Skeletal muscle tissue (tissue), 3 donors: ENCODE measurements at regions not wholly inside any gene's neighbourhood (a gene's known extent, or its start where the extent isn't known, plus 50 kb on each side); places are given as distances from the start of the nearest gene placed in this dataset.

Experiments
- H3K27ac ChIP-seq: one replicate; pipeline ENCODE4 v1.7.0; 2013; ENCODE audit warnings: mild to moderate bottlenecking, low read depth, low read length, inconsistent platforms
- H3K27me3 ChIP-seq, 3 donors: one replicate each; pipeline ENCODE4 v1.7.0; 2013; ENCODE audit warnings: low read length in 3 of 3; ENCODE audit not compliant: control insufficient read depth in 3 of 3, insufficient read depth in 3 of 3
- H3K36me3 ChIP-seq, 3 donors: one replicate each; pipeline ENCODE4 v1.7.0; 2013; ENCODE audit warnings: low read length in 3 of 3; ENCODE audit not compliant: control insufficient read depth in 3 of 3, insufficient read depth in 3 of 3
- H3K4me1 ChIP-seq, 3 donors: one replicate each; pipeline ENCODE4 v1.7.0; 2013; ENCODE audit warnings: low read length in 3 of 3, mild to moderate bottlenecking in 3 of 3; ENCODE audit not compliant: control insufficient read depth in 3 of 3, insufficient read depth in 3 of 3
- H3K4me3 ChIP-seq, 3 donors: one replicate each; pipeline ENCODE4 v1.7.0; 2013; ENCODE audit warnings: low read length in 3 of 3
- H3K9ac ChIP-seq, 3 donors: one replicate each; pipeline ENCODE4 v1.7.0; 2013; ENCODE audit warnings: low read length in 3 of 3, mild to moderate bottlenecking in 3 of 3, moderate library complexity in 2 of 3, low read depth in 1 of 3
- H3K9me3 ChIP-seq, 3 donors: one replicate each; pipeline ENCODE4 v1.7.0; 2013; ENCODE audit warnings: low read length in 3 of 3; ENCODE audit not compliant: control insufficient read depth in 3 of 3
- donor health status: Osteomylitis.

DNA sequence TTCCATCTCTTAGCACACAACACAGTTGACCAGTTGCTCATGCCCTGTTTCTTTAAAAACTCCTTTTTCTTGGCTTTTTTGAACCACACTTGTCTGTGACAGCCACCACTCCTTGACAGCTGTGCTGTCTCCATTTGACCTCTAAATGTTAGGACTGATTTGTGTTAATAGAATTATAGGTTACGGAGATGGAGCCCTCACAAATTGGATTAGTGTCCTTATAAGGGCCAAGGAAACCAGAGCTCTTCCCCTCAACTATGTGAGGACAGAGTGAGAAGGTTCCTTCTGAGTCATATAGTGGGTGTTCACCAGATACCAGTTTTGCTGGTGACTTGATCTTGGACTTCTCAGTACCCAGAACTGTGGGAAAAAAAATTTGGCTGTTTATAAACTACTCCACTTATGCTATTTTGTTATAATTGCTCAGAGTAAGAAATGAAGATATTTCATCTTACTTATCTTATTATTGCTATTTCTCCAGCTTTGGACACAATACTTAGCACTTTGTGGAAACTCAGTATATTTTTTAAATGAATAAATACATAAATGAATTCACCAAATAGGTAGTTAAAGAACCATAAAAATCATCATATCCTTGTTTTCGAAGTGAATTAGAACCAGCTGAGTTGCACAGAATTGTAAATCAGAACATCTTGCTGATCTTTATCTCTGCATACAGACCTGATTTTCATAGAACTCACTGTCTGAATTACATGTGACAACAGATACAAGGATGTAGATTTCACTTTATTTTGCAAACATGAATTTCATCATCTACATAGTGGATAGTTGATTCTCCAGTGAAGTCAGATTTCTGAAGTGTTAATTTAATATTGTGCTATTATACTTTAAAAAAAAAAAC lies 598.5 kb upstream of the IRAK1BP1 start:
- Histone ChIP-seq H3K4me1 (no peaks in the 10 kb centered on the region), H3K9me3 (no peaks in the 10 kb centered on the region), H3K36me3 (no peaks in the 10 kb centered on the region), H3K9ac (no peak overlapping the region), H3K4me3 (no peak overlapping the region), H3K27me3 (no peaks in the 10 kb centered on the region), H3K27ac (no peak overlapping the region)

DNA sequence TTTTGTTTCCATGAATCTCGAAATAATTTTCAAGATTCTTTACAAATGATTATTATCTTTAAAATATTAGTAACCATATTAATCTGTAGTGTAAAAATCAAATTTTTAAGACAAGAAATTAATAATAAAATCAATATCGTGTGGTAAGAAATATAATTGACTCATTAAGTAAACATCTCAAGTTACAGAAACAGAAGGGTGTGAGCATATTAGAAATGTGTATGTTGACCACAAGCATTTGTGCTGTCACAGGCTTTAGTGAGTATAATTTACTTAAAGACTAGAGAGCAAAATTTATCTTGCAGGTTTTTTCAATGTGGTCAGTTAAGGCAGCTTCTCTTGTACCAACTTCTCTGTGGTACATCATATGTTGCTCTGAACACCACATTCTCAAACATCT lies 566.5 kb upstream of the IRAK1BP1 start:
- Histone ChIP-seq H3K36me3 (no peaks in the 10 kb centered on the region), H3K4me1 (no peaks in the 10 kb centered on the region), H3K9ac (no peak overlapping the region), H3K4me3 (no peak overlapping the region), H3K27ac (no peak overlapping the region), H3K27me3 (no peaks in the 10 kb centered on the region), H3K9me3 (no peaks in the 10 kb centered on the region)

DNA sequence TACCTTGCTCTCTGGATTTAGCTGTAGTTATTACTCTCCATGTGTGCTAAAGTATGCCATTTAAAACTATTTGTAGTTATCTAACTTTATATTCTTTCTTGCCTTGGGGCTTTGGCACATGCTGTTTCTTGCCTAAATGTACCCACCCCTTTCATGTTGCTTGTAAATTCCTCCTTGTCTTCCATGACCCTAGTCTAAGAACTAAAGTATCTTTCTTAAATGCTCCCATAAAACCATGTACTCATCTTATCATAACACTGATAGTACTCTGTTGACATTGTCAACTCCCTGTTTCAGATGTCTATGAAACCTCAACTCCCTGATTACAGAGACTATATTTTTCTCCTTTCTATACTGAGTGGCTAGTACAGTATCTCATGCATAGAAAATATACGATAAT lies 564.9 kb upstream of the IRAK1BP1 start:
- Histone ChIP-seq H3K4me3 (no peak overlapping the region), H3K27me3 (no peaks in the 10 kb centered on the region)

DNA sequence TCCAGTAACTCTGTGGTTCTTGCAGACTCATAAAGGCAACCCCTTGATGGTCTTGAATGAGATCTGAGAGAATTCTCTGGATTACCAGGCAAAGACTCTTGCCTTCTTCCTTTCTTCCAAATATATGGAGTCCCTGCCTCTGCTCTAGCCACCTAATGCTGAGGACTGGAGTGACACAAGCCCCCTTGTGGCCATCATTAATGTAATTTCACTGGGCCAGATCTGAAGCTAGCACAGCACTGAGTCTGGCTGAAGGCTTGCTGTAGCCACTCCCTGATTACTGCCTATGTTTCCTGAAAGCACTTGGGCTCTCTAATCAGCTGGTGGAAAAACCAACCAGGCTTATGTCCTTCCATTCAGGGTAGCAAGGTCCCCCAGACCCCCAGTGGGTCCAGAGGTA lies 559.3 kb upstream of the IRAK1BP1 start:
- no peaks in the 10 kb centered on the region for H3K9me3 ChIP-seq
- no peak overlapping the region for H3K9ac ChIP-seq
- no peak overlapping the region for H3K4me3 ChIP-seq
- H3K27ac ChIP-seq, result no peak overlapping the region
- no peaks in the 10 kb centered on the region for H3K36me3 ChIP-seq
- H3K4me1 ChIP-seq, result no peaks in the 10 kb centered on the region
- no peaks in the 10 kb centered on the region for H3K27me3 ChIP-seq

More for the DNA sequence above, 564.9 kb upstream of the IRAK1BP1 start:
- H3K4me1 ChIP-seq, result no peaks in the 10 kb centered on the region
- H3K36me3 ChIP-seq, result no peaks in the 10 kb centered on the region
- H3K27ac ChIP-seq, result no peak overlapping the region
- no peak overlapping the region for H3K9ac ChIP-seq
- H3K9me3 ChIP-seq, result no peaks in the 10 kb centered on the region

DNA sequence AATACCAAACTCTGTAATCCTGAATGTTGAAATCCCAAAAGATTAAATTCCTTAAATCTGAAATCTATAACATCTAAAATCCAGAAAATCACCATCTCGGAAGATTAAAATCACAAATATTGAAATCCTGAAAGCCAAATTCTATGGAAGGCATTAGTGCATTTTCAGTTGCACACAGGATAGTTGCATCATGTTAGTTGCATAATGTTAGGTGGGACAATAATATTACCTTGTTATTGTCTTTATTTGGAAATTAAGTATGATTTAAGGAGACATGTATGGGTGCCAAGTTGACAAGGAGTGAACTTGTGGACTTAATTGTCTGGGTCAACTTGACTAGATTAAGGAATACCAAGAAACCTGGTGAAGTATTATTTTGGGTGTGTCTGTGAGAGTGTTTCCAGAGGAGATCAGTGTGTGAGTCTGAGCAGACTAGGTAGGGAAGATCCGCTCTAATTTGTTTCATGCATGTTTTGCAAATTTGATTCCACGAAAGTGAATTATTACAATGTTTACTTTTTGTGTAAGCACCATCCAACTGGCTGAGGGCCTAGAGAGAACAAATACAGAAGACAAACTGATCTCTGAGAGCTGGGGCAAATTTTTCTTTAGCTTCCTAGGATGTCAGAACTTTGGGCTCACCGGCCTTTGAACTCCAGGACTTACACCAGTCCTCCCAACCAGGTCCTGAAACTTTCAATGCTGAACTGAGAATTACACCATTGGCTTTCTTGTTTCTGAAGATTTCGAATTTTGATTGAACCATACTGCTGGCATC lies 545.1 kb upstream of the IRAK1BP1 start:
- H3K9ac ChIP-seq, result no peak overlapping the region
- no peaks in the 10 kb centered on the region for H3K36me3 ChIP-seq
- H3K4me1 ChIP-seq, result no peaks in the 10 kb centered on the region
- H3K4me3 ChIP-seq, result no peak overlapping the region
- H3K9me3 ChIP-seq, result no peaks in the 10 kb centered on the region
- no peaks in the 10 kb centered on the region for H3K27me3 ChIP-seq
- no peak overlapping the region for H3K27ac ChIP-seq

DNA sequence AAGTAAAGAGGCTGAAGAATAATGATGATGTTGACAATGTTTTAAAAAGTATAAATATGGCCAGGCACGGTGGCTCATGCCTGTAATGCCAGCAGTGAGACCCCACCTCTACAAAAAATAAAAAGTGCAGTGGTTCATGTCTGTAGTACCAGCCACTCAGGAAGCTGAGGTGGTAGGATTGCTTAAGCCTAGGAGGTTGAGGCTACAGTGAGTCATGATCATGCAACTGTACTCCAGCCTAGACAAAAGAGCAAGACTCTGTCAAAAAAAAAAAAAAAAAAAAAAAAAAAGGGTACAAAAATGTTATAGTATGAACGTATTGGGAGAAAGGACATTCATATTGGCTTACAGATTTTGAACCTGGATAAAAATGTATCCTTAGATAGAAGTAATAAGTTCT lies 543.1 kb upstream of the IRAK1BP1 start:
- Histone ChIP-seq H3K36me3 (no peaks in the 10 kb centered on the region), H3K27me3 (no peaks in the 10 kb centered on the region), H3K27ac (no peak overlapping the region), H3K9me3 (no peaks in the 10 kb centered on the region), H3K9ac (no peak overlapping the region), H3K4me3 (no peak overlapping the region), H3K4me1 (no peaks in the 10 kb centered on the region)

DNA sequence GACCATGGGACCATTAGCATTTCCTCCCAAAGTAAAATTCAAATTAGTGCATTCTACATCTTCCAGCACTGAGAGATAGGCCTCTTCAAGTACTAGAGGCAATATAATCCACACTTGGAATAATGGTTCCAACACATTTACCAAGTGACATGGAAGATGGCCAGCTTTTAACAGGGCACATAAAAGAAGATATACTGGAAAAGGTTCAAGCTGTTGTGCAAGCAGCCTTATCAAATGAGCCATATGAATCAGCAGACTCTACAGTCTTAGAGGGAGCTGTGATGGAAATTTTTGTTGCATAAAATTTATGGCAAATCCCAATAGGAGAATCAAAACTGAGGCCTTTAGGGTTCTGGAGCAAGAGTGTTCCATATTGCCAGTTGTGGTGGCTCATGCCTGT lies 526.6 kb upstream of the IRAK1BP1 start:
- Histone ChIP-seq H3K27ac (no peak overlapping the region), H3K4me1 (no peaks in the 10 kb centered on the region), H3K36me3 (no peaks in the 10 kb centered on the region), H3K9ac (no peak overlapping the region), H3K27me3 (no peaks in the 10 kb centered on the region), H3K9me3 (peaks cover 0 to 3% (median 3%) of the 10 kb centered on the region in 3 donors), H3K4me3 (no peak overlapping the region)

DNA sequence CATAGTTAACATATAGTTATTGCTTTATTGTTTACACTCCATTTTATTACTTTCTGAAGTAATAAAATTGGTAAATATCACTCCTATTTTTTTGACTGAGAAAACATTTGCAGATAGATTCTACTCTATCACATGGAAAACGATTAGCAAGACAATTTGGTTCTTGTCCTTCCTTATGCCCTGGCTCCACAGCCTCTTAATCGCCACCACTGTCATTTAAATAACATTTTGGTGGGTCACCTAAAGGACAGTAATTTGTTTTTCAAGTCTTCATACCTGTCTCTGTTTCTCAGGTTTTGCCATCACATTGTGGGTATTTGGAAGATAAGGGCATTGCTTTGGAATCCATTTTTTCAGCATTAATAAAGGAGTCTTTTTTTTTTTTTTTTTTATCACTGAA lies 521.5 kb upstream of the IRAK1BP1 start:
- Histone ChIP-seq H3K4me3 (no peak overlapping the region), H3K9me3 (peaks cover 0 to 3% (median 0%) of the 10 kb centered on the region in 3 donors), H3K9ac (no peak overlapping the region), H3K27ac (no peak overlapping the region), H3K4me1 (no peaks in the 10 kb centered on the region), H3K27me3 (no peaks in the 10 kb centered on the region), H3K36me3 (no peaks in the 10 kb centered on the region)

DNA sequence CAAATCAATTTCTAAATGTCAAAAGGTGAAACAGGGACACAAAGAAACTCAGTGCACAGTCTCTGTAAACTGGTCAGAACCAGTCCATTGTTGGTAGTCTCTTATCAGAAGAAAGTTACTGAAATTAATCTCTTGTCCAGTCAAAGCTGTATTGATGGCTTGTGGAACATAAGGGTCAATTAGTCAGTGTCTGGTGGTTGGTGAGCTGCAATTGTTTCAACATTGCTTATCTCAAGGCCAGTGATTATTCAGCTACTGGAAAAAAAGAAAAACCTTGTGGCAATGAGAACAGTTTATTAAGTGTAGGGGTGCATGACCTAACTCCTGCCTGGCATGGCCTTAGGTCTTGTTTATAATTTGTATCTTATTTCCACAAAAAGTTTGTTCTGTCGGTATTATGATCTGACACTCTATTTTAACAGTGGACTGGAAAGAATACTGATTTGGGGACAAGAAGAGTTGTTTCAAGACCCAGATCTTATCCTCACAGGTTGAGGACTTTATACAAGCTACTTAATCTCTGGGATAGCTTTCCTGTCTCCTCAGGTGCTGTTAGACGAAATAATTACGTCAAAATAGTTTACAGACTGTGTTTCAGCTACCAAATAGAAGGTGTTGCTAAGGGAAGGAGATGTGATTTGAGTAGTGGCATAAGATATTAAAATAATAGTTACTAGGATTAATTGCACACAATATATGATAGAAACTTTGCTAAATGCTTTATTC lies 520.0 kb upstream of the IRAK1BP1 start:
- H3K27me3 ChIP-seq, result no peaks in the 10 kb centered on the region
- H3K4me3 ChIP-seq, result no peak overlapping the region
- no peaks in the 10 kb centered on the region for H3K36me3 ChIP-seq
- H3K9me3 ChIP-seq, result no peaks in the 10 kb centered on the region
- no peak overlapping the region for H3K27ac ChIP-seq
- H3K4me1 ChIP-seq, result no peaks in the 10 kb centered on the region
- H3K9ac ChIP-seq, result no peak overlapping the region

DNA sequence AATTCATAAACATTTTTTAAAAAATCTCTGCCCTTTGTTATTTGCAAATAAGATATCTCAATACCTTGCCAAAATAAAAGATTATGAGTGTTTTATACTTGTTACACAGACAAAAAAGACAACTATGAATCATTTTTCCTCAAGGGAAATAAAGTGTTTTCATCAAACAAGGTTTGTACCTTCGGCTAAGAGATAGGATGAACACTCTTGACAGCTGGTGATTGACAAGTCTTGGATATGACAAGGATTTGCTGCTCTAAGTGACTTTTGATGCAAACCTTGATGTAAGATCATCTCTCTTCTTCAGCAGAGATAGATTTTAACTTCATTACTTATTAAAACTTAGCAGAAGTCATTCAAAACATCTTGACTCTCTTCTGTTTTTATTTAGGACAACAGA lies 514.3 kb upstream of the IRAK1BP1 start:
- no peaks in the 10 kb centered on the region for H3K36me3 ChIP-seq
- H3K27me3 ChIP-seq, result no peaks in the 10 kb centered on the region
- no peak overlapping the region for H3K4me3 ChIP-seq
- no peaks in the 10 kb centered on the region for H3K4me1 ChIP-seq
- no peak overlapping the region for H3K27ac ChIP-seq
- no peak overlapping the region for H3K9ac ChIP-seq
- no peaks in the 10 kb centered on the region for H3K9me3 ChIP-seq
